Mammary epithelial cell (primary cell): ENCODE measurements at regions not wholly inside any gene's neighbourhood (a gene's known extent, or its start where the extent isn't known, plus 50 kb on each side); places are given as distances from the start of the nearest gene placed in this dataset.

Experiments
- EZH2 ChIP-seq: IDR thresholded peaks from 2 replicates; pipeline ENCODE4 v1.6.1; 2012; ENCODE audit warnings: low read length, inconsistent platforms, borderline replicate concordance
- TF ChIP-seq, protein P1 (sequence below), 2 donors: IDR thresholded peaks in 1 of 2; conservative IDR thresholded peaks in 1 of 2; 2 replicates each; pipeline ENCODE4 v1.5.1; 2011 to 2012; ENCODE audit warnings: inconsistent platforms in 2 of 2, low read length in 2 of 2, mild to moderate bottlenecking in 2 of 2, control low read depth in 1 of 2, low read depth in 1 of 2; ENCODE audit not compliant: insufficient read depth in 1 of 2; ENCODE audit errors: extremely low read depth in 1 of 2

GRCh38 chr12:34290381-34290995 lies 268.2 kb downstream of the ALG10 start:
- TF ChIP-seq, protein P1, sequence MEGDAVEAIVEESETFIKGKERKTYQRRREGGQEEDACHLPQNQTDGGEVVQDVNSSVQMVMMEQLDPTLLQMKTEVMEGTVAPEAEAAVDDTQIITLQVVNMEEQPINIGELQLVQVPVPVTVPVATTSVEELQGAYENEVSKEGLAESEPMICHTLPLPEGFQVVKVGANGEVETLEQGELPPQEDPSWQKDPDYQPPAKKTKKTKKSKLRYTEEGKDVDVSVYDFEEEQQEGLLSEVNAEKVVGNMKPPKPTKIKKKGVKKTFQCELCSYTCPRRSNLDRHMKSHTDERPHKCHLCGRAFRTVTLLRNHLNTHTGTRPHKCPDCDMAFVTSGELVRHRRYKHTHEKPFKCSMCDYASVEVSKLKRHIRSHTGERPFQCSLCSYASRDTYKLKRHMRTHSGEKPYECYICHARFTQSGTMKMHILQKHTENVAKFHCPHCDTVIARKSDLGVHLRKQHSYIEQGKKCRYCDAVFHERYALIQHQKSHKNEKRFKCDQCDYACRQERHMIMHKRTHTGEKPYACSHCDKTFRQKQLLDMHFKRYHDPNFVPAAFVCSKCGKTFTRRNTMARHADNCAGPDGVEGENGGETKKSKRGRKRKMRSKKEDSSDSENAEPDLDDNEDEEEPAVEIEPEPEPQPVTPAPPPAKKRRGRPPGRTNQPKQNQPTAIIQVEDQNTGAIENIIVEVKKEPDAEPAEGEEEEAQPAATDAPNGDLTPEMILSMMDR (conservative IDR thresholded peaks at IDR 0.05 in 1 of 2, IDR thresholded peaks at IDR 0.05 in 1 of 2; ENCODE audit: extremely low read depth in 1 of 2, insufficient read depth in 1 of 2, low read depth in 1 of 2, low read length in 2 of 2) = no peak
- TF ChIP-seq EZH2 = no peak
